GM19468 (cell line): ENCODE measurements at regions not wholly inside any gene's neighbourhood (a gene's known extent, or its start where the extent isn't known, plus 50 kb on each side); places are given as distances from the start of the nearest gene placed in this dataset.
"Not testable (repeated sequence)": the region's sequence is repeated elsewhere in the genome, so short reads cannot be mapped to it uniquely, and the experiment has no call there.

ENCODE experiments used
- ATAC-seq: cut with Tn5 transposase; IDR thresholded peaks from one replicate; pipeline ENCODE4 v1.9.1; 2021; ENCODE audit warnings: mild to moderate bottlenecking, moderate library complexity, moderate number of reproducible peaks; ENCODE audit not compliant: unreplicated experiment; ENCODE audit errors: extremely low read depth

DNA sequence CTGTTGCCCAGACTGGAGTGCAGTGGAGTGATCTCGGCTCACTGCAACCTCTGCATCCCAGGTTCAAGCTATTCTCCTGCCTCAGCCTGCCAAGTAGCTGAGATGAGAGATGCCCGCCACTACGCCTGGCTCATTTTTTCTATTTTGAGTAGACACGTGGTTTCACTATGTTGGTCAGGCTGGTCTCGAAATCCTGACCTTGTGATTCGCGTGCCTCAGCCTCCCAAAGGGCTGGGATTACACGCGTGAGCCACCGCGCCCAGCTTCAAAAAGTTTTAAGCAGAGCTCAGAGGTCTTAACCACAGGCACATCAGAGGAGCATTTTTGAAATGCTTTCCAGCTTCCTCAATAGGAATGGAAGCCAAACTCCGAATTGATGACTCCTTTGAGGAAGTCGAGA lies 291.2 kb upstream of the FRG2C start:
- ATAC-seq = not testable (repeated sequence)

DNA sequence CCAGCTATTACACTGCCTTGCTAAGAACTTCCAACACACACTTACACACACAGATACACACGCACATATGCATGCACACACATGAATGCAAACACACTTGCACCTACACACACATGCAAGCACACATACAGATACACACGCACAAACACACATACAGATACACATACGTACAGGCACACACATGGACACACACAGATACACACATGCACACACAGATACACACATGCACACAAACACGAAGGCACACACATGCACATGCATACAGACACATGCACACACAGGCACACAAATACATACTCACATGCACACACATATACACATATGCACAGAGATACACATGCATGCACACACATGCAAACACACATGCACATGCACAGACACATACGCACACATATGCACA lies 284.3 kb upstream of the FRG2C start:
- ATAC-seq = not testable (repeated sequence)

DNA sequence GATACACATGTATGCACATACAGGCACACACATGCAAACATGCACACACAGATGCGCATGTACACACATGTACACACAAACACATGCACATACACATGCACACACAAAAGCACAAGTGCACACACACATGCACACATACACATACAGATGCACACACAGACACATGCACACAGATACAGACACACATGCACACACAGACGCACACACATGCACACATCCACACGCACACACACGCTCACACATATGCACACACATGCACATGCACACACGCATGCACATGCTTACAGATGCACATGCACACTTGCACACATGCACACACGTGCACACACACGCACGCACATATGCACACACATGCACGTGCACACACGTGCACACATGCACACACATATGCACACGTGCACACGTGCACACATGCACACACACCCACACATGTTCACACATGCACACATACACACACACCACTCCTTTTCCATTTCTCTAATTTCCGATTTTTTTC lies 283.8 kb upstream of the FRG2C start:
- ATAC-seq = no peak

DNA sequence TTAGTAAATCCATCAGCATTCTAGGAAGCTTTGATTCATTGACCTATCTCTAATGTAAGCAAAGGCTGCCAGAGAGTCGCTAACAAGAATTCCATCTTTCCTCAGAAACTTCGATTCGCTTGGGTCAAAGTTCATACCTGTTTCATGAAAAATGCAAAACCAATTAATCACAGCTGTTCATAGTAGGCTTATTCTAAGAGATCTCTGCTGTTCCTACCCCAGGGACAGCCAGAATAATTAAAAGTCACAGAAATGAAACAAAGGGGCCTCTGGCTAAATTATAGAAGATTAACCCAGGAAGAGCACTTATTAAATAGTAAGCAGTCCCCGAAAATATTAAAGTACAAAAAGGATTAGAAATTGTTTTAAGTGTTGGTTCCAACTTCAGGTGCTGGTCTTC lies 280.1 kb upstream of the FRG2C start:
- ATAC-seq = not testable (repeated sequence)

DNA sequence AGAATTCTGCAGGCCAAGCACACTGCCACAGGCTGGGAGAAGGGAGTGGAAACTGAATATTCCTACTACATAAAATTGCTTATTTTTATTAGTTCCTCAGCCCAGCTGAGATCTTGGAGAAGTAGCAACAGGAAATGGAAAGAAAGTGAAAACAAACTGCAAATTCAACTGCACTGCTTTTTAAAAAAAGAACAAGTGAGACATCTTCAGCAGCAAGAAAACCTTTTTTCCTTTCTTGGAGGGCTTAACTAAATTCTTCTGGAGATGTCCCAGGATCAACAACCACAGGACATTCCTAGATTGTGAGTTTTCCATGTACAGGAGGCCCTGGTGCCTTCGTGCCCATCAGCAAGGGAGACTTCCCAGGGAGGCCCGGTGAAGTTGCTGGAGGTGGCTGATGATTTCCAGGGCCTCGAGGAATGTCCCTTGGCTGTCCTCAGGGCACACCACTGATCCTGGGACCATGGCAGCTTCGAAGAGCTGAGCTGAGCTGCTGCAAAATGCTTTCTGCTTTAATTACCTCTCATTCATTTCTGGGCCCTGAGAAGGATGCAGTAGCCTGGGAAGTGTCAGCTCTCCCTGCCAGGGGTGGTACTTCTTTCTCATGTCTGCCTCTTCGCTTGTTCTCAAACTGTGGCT lies 275.5 kb upstream of the FRG2C start:
- not testable (repeated sequence) for ATAC-seq

DNA sequence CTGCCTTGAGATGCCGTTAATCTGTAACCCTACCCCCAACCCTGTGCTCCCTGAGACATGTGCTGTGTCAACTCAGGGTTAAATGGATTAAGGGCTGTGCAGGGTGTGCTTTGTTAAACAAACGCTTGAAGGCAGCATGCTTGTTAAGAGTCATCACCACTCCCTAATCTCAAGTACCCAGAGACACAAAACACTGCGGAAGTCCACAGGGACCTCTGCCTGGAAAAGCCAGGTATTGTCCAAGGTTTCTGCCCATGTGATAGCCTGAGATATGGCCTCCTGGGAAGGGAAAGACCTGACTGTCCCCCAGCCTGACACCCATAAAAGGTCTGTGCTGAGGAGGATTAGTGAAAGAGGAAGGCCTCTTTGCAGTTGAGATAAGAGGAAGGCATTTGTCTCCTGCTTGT lies 270.8 kb upstream of the FRG2C start:
- not testable (repeated sequence) for ATAC-seq

DNA sequence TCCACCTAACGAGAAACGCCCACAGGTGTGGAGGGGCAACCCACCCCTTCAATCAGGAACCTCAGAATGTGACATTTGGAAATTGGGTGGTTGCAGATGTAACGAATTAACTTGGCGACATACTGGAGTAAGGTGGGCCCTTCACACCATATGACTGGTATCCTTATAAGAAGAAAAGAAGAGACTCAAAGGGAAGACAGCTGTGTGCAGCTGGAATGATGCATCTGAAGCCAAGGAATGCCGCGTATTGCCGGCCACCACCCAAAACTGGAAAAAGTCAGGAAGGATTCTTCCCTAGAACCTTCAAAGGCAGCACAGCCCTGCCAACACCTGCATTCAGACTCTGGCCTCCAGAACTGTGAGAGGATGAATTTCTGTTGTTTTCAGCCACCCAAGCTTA lies 270.0 kb upstream of the FRG2C start:
- ATAC-seq = not testable (repeated sequence)

DNA sequence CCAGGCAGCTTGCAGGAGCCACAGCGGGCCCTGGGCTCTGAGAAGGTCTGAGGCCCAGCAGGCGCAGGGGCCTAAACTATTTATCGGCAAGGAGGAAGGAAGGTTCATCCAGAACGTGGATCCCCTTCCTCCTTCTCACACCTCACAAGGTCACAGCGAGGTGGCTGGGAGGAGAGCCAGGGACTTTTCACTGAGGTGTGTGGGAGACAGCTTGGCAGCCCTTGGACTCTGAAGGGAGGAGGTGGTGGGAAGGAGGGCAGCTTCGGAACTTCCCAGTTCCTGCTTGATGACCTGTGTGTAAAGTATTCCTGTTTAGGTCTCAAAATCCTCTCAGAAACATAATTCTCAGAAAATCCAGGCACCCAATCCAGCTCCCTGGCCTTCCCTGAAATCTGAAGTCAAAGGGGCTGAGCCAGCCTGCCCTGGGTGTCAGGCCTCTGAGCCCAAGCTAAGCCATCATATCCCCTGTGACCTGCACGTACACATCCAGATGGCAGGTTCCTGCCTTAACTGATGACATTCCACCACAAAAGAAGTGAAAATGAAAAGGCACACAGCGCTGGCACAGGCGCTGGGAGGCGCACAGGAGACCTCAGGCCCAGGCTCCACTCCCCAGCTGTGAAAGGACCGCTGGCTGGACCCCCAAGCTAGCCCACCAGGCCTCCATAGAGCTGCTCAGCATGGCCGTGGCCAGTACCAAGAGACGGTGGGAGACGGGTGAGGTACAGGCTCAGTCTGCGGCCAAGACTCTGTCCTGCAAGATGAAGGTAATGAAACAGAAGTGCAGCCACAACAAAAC lies 269.4 kb upstream of the FRG2C start:
- not testable (repeated sequence) for ATAC-seq

DNA sequence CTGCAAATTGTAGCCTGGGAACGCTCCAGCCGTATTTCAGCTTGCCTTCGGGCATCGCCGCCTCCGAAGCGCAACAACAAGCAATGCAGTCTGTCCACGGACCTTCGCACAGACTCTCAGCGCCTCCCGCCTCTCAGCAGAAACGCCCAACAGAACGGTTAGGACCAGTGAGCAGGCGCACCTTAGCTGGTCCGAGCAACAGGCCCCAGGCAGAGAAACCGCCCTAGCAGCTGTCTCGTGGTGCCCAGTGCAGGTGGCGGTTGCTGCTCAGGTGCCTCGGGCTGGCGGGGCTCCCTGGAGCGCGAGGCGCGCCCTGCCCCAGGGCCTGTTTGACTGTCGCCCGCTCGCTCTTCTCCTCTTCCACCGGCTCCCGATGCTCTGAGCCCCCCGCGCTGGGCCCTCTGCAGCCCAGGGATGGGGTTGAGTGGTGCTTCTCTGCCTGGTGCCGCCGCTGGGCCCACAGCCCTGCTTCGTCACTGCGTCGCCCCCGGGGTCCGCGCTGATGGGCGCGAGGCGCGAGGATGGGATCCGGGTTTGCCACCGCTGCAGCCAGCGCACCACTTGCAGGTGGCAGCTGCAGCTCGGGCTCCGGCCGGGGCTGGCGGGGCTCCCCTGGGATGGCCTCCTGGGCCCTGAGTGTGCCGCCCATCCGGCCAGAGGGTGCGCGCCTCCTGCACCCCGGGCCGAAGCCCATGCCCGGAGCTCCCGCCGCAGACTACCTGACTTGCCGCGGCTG lies 268.4 kb upstream of the FRG2C start:
- ATAC-seq = no peak

DNA sequence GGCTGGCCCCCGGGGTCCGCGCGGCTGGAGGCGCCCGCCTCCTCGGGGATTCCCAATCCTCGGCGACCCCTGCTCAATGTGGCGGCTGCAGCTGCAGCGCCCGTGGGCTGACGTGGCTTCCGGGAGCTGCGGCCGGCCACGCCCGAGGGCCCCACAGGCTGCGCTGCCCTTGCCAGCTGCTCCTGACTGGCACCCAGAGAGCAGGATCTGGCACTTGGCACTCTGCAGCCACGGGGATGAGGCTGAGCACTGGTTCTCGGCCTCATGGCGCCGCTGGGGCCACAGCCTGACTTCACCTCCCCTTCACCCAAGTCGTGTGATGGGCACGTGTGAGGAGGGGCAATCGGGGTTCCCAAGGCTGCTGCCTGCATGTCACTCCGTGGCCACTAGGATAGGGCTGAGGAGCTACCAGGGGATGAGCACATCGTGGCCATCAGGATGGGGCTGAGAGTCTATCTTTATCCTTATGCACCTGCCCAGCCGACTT lies 267.8 kb upstream of the FRG2C start:
- no peak for ATAC-seq

DNA sequence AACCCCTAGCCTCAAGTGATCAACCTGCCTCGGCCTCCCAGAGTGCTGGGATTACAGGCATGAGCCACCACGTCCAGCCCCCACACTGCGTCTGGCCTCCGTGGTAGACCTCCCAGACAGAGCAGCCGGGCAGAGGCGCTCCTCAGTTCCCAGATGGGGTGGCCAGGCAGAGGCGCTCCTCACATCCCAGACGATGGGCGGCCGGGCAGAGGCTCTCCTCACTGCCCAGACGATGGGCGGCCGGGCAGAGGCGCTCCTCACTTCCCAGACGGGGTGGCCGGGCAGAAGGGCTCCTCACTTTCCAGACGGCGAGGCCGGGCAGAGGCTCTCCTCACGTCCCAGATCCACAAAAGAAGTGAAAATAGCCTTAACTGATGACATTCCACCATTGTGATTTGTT lies 266.6 kb upstream of the FRG2C start:
- ATAC-seq = not testable (repeated sequence)

DNA sequence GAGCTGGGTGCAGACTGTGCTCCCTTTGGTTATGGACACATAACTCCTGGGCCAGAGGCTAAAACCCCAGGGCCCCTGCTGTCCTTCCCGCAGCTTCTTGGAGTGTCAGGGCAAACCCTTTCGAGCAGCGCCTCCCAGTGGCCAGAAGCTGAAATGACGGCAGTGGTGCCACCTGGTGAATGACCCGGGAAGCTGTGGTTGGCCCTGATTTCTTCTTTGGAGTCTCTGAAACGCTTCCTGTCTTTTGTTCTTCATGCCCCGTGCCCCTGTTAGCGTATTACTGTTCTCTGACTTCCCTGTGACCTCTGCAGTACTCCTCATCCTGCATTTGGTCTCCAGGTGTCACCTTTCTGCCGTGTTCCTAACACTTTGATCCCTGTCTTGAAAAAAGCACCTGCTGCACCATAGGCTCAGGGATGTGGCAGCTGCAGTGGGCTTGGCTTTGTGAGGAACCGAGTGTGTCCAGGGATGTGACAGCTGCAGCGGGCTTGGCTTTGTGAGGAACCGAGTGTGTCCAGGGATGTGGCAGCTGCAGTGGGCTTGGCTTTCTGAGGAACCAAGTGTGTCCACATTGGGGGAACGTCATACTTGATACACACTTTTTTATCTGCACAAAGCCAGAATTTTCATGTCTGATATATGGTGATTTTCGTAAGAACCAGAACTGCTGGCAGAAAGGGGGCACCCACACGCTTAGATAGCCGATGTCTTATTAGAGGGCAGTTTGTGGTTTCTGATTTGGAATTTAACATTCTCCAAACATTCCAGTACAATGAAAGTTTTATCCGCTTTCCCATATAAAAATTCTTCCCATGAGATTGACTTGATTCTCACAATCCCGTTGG lies 241.8 kb upstream of the FRG2C start:
- not testable (repeated sequence) for ATAC-seq

DNA sequence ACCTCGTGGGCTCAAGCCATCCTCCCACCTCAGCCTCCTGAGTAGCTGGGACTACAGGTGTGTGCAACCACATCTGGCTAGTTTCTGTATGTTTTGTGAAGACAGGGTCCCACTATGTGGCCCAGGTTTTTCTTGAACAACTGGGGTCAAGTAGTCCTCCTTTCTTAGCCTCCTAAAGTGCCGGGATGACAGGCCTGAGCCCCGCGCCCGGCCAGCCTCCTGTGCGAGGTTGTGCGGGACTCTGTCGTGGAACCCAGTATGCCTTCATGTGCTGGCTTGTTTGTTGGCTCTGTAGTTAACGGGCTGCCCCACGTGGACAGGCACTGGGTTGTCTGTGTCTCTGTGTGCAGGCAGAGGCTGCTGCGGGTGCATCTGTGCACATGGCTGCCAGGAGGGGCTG lies 238.7 kb upstream of the FRG2C start:
- not testable (repeated sequence) for ATAC-seq

DNA sequence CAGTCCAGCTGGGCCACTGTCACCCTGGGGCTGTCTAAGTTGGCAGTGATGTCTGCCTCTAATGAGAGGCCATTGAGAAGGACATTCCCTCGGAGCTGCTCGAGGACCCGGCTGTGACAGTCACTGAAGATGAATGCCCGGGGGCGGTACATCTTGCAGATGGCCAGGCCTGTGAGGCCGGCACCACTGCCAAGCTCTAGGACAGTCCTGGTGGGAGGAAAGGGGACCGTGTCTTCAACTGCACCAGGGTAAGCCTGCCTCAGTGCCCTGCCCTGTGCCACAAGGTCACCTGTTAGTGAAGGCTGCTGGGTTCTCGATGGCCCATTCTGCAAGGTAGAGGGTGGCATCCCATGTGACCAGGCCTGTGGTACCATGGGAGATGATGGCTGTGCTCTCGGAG lies 236.6 kb upstream of the FRG2C start:
- not testable (repeated sequence) for ATAC-seq

DNA sequence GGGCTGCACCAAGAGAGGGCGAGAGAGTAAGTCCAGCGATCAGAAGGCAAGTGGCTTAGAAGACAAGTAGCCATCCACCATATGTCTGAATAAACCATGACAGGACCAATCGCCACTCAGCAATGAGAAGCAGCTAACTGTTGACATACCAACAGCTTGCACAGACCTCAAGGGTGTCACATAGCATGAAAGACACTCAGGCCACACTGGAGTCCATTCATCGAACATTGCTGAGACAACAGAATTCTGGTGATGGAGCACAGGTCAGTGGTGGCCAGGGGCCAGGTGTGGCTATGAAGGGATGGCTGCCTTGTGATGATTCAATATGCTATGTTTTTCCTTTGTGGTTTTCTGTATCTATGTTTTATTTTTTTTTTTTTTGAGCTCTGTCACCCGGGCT lies 236.2 kb upstream of the FRG2C start:
- ATAC-seq = not testable (repeated sequence)

DNA sequence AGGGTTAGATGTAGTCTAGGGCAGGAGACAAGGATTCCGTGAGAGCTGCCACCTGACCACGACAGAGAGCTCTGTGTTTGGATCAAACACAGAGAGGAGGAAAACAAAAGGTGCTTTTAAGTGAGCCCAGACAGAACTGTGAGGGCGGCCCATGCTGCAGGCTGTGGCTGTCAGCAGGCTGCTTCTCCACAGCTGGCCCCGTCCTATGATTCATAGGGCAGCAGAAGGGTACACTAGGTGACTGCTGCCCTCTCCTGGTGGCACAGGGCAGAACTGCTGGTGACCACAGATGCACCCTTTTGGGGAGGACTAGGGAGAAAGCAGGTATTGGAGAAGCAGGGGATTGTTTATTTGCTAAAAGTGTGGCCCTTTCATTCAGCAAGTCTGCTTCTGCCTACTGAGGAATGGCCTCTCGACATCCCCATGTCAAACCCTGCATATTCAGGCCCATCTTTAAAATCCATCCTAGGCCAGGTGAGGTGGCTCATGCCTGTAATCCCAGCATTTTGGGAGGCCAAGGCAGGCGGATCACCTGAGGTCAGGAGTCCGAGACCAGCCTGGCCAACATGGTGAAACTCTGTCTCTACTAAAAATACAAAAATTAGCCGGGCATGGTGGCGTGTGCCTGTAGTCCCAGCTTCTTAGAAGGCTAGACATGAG lies 234.4 kb upstream of the FRG2C start:
- not testable (repeated sequence) for ATAC-seq

DNA sequence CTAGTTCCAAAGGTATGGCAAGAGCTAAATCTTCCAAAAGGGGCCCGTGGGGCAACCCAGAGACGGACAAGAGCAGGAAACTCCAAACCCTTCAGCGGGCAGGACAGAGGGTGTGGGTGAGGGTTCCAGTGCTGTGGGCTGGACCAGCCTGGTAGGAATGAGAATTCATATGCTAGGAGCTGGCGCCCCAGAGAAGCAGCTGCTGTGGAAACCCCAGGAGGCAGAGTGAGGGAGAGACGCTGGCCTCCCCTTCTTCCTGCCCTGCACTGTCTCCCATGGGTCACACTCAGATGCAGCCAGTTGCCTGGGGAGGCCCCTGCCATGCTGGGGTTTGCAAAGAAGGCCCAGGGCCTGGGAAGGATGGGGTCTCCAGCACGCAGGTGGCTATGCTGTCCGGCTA lies 233.7 kb upstream of the FRG2C start:
- not testable (repeated sequence) for ATAC-seq

DNA sequence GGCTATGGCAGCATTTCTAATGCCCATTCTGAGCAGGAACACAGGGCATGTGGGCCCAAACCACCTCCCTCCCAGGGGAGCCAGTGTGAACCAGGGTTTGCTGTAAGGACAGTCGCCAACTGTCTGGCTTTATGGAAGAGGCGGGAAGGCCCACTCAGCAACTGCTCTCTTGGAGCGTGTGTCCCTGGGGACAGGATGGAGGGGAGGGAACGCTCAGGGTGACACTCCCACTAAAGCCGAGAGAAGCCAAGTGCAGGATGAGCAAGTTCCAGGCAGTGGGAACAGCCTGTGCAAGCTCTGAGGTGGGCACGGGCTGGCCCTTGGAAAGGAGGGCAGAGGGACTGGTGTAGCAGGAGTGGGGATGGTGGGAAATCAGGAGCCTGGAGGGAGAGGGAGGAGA lies 233.0 kb upstream of the FRG2C start:
- ATAC-seq = not testable (repeated sequence)

DNA sequence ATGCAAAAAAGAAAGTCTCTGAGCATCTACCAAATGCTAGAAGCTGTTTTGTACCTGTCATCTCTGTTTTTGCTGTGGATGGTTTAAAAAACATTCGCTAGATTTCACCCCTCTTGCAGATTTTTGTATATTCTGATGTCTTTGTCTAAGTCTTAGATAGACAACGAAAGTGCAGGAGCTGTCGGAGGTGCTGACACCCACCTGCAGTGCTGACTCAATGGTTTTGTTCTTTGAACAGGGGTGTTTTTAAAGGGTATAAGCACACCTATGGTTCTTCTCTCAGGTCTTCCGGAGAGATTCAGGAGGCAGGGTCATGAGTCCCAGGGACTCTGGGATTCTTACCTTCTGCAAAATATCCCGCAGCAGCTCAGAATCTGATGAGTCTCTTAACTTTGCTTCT lies 231.7 kb upstream of the FRG2C start:
- not testable (repeated sequence) for ATAC-seq
